SK-N-SH (cell line): ENCODE measurements at regions not wholly inside any gene's neighbourhood (a gene's known extent, or its start where the extent isn't known, plus 50 kb on each side); places are given as distances from the start of the nearest gene placed in this dataset.
"Not testable (repeated sequence)": the region's sequence is repeated elsewhere in the genome, so short reads cannot be mapped to it uniquely, and the experiment has no call there.

Source experiments
- CTCF ChIA-PET: fragments of 300-600, 350-600 bp; formaldehyde crosslinking; extraction: SDS; loops from one replicate; lab custom pipeline; 2021; lab: Yijun Ruan, JAX
- POLR2A ChIA-PET: fragments of 350-600 bp; sonication (Branson Sonifier 250); formaldehyde crosslinking; extraction: SDS; loops from one replicate; lab custom pipeline; 2020; ENCODE audit warnings: antibody characterized with exemption, inconsistent platforms; lab: Yijun Ruan, JAX
- DNase-seq: peaks from one replicate; pipeline ENCODE4 v3.0.0; 2012
- H2AFZ ChIP-seq: fragments of 200-600 bp; sonication (generic); 2 replicates; pipeline ENCODE4 v1.8.1; 2016; ENCODE audit warnings: antibody characterized with exemption, mild to moderate bottlenecking, low read depth
- H3F3A ChIP-seq: fragments of 200-600 bp; sonication (generic); replicated peaks from 2 replicates; pipeline ENCODE3; 2016; ENCODE audit warnings: antibody characterized with exemption, mild to moderate bottlenecking; ENCODE audit not compliant: insufficient read depth
- H3K27ac ChIP-seq, 2 experiments: fragments of 200-500 bp in 1 of 2; fragments of 200-600 bp in 1 of 2; sonication (Bioruptor generic) in 1 of 2; sonication (generic), shearing (Covaris generic) in 1 of 2; 2 replicates each; pipeline versions ENCODE4 v1.5.1 to v1.6.1; 2014 to 2016; ENCODE audit warnings: low read depth in 2 of 2, inconsistent platforms in 1 of 2, low read length in 1 of 2, mild to moderate bottlenecking in 1 of 2, mixed read lengths in 1 of 2
- H3K27me3 ChIP-seq: fragments of 200-600 bp; sonication (generic), shearing (Covaris generic); 2 replicates; pipeline ENCODE4 v1.6.1; 2016; ENCODE audit warnings: mixed run types; ENCODE audit not compliant: insufficient read depth
- H3K36me3 ChIP-seq, 2 experiments: fragments of 200-500 bp in 1 of 2; fragments of 200-600 bp in 1 of 2; sonication (Bioruptor generic) in 1 of 2; sonication (generic) in 1 of 2; replicated peaks in 1 of 2; 2 replicates each; pipeline versions ENCODE3 to v1.5.1; 2014 to 2016; ENCODE audit warnings: low read length in 1 of 2, mild to moderate bottlenecking in 1 of 2; ENCODE audit not compliant: insufficient read depth in 2 of 2, control insufficient read depth in 1 of 2
- H3K4me1 ChIP-seq, 2 experiments: fragments of 200-500 bp in 1 of 2; fragments of 200-600 bp in 1 of 2; sonication (Bioruptor generic) in 1 of 2; sonication (generic), shearing (Covaris generic) in 1 of 2; 2 replicates each; pipeline versions ENCODE4 v1.5.1 to v1.6.1; 2014 to 2016; ENCODE audit warnings: low read depth in 1 of 2, low read length in 1 of 2, mixed run types in 1 of 2; ENCODE audit not compliant: insufficient read depth in 2 of 2, control insufficient read depth in 1 of 2
- H3K4me2 ChIP-seq: fragments of 200-600 bp; sonication (generic), shearing (Covaris generic); 2 replicates; pipeline ENCODE4 v1.6.1; 2017; ENCODE audit warnings: mixed run types
- H3K4me3 ChIP-seq, 2 experiments: fragments of 200-500 bp in 1 of 2; fragments of 200-600 bp in 1 of 2; sonication (Bioruptor generic) in 1 of 2; sonication (generic), shearing (Covaris generic) in 1 of 2; 2 replicates each; pipeline versions ENCODE4 v1.5.1 to v1.8.1; 2014 to 2016; ENCODE audit warnings: low read depth in 2 of 2, inconsistent platforms in 1 of 2, low read length in 1 of 2, mild to moderate bottlenecking in 1 of 2, mixed read lengths in 1 of 2, moderate library complexity in 1 of 2
- H3K79me2 ChIP-seq: fragments of 200-600 bp; sonication (generic); 2 replicates; pipeline ENCODE4 v1.8.1; 2017; ENCODE audit warnings: mild to moderate bottlenecking; ENCODE audit not compliant: insufficient read depth
- H3K9ac ChIP-seq: fragments of 200-600 bp; sonication (generic); 2 replicates; pipeline ENCODE4 v1.6.1; 2017; ENCODE audit warnings: mixed run types
- H3K9me2 ChIP-seq: fragments of 200-600 bp; sonication (generic); 2 replicates; pipeline ENCODE4 v1.6.1; 2017; ENCODE audit warnings: mixed run types
- H3K9me3 ChIP-seq: fragments of 200-600 bp; sonication (generic); 2 replicates; pipeline ENCODE4 v1.6.1; 2017; ENCODE audit warnings: mixed run types, mild to moderate bottlenecking, moderate library complexity
- H4K20me1 ChIP-seq: fragments of 200-600 bp; sonication (generic); 2 replicates; pipeline ENCODE4 v1.6.1; 2017; ENCODE audit warnings: mild to moderate bottlenecking, mixed run types; ENCODE audit not compliant: insufficient read depth
- CHD2 ChIP-seq: fragments of 150-350 bp; IDR thresholded peaks from 2 replicates; pipeline ENCODE4 v1.6.1; 2018; ENCODE audit warnings: low read length; ENCODE audit not compliant: partially characterized antibody
- CTCF ChIP-seq: fragments of 200-600 bp; sonication (generic); IDR thresholded peaks from 2 replicates; pipeline ENCODE4 v1.6.1; 2017; ENCODE audit warnings: antibody characterized with exemption, mild to moderate bottlenecking, moderate library complexity
- ELF1 ChIP-seq: IDR thresholded peaks from 2 replicates; pipeline ENCODE4 v1.4.0; 2012
- EP300 ChIP-seq, 2 experiments: IDR thresholded peaks; 2 replicates each; pipeline versions ENCODE4 v1.4.0 to v1.6.1; 2012; ENCODE audit warnings: borderline replicate concordance in 1 of 2, low read depth in 1 of 2, low read length in 1 of 2
- GATA2 ChIP-seq: sonication (generic); formaldehyde crosslinking; IDR thresholded peaks from 2 replicates; pipeline ENCODE4 v1.5.0; 2020; ENCODE audit warnings: mild to moderate bottlenecking, missing genetic modification reagents
- MXI1 ChIP-seq: IDR thresholded peaks from 2 replicates; pipeline ENCODE4 v1.6.1; 2012; ENCODE audit warnings: mild to moderate bottlenecking, low read depth, low read length, improper control_type of control experiment
- PBX3 ChIP-seq: IDR thresholded peaks from 2 replicates; pipeline ENCODE4; 2012
- RCOR1 ChIP-seq: fragments of 150-350 bp; IDR thresholded peaks from 2 replicates; pipeline ENCODE4 v1.6.1; 2017; ENCODE audit warnings: antibody characterized with exemption, low read length
- SIN3A ChIP-seq: IDR thresholded peaks from 2 replicates; pipeline ENCODE4 v1.6.1; 2012; ENCODE audit warnings: low read depth, mild to moderate bottlenecking, low read length, moderate library complexity, borderline replicate concordance
- TAF1 ChIP-seq: IDR thresholded peaks from 2 replicates; pipeline ENCODE4 v1.6.1; 2012; ENCODE audit warnings: low read depth, mild to moderate bottlenecking, low read length, moderate library complexity, borderline replicate concordance
- WGBS: methylation state at CpG from one replicate; pipeline ENCODE4 v1.1.6; 2017; ENCODE audit warnings: low lambda C conversion rate; 5-methylcytosine and 5-hydroxymethylcytosine counted together

- Histone ChIP-seq H3K9me2 (no peaks in the 10 kb centered on the region), H3K36me3 (no peaks in the 10 kb centered on the region), H4K20me1 (no peaks in the 10 kb centered on the region), H3K4me2 (no peak overlapping the region), H3K9ac (no peak overlapping the region), H3K4me1 (no peaks in the 10 kb centered on the region), H3F3A (no peaks in the 10 kb centered on the region), H3K27ac (no peak overlapping the region), H3K27me3 (no peaks in the 10 kb centered on the region), H3K9me3 (0 out of 2 replicates have a peak, but pooled peaks cover 4% of the 10 kb centered on the region), H3K79me2 (no peaks in the 10 kb centered on the region), H2AFZ (no peak overlapping the region), H3K4me3 (no peak overlapping the region)
- CTCF ChIA-PET: interaction anchor here (1.3 kb wide), 1 partner anchor 13 kb away, joined by 5 read pairs; no protein-coding TSS in a partner anchor
- TF ChIP-seq CHD2 (no peak), PBX3 (no peak), SIN3A (no peak), GATA2 (CRISPR knock-in tag) (no peak), MXI1 (no peak), RCOR1 (no peak), ELF1 (no peak), CTCF (no peak), EP300 (IDR thresholded peaks at IDR 0.05; ENCODE audit: borderline replicate concordance in 1 of 2, low read depth in 1 of 2, low read length in 1 of 2) (no peak), TAF1 (no peak)
- WGBS: 28% methylated on average over 3 of the region's 3 CpGs
- POLR2A ChIA-PET: no interaction called here
- no peak for DNase-seq
Measured at GRCh38 chr18:75714766-75715165, 287.3 kb upstream of the SMIM21 start.

- H4K20me1 ChIP-seq, H3K4me1 ChIP-seq, DNase-seq, H2AFZ ChIP-seq, H3F3A ChIP-seq, H3K27me3 ChIP-seq, H3K36me3 ChIP-seq, H3K4me3 ChIP-seq, H3K9me2 ChIP-seq, CTCF ChIA-PET, H3K27ac ChIP-seq, H3K79me2 ChIP-seq, H3K9ac ChIP-seq, H3K4me2 ChIP-seq, H3K9me3 ChIP-seq: not testable (repeated sequence)
- WGBS: 70% methylated on average over 6 of the region's 24 CpGs
- POLR2A ChIA-PET: interaction anchor here (0.7 kb wide), 1 partner anchor 446 kb away, joined by 4 read pairs; no protein-coding TSS in a partner anchor
Measured at GRCh38 chr18:75712124-75712867, 284.8 kb upstream of the SMIM21 start.
